Prostate gland (tissue), 2 donors: ENCODE measurements at regions not wholly inside any gene's neighbourhood (a gene's known extent, or its start where the extent isn't known, plus 50 kb on each side); places are given as distances from the start of the nearest gene placed in this dataset.

ENCODE experiments used
- DNase-seq: peaks from one replicate; pipeline ENCODE4 v3.0.0-alpha.2; 2019; ENCODE audit warnings: low spot score
- H3K27ac ChIP-seq, 2 donors: fragments of 200-600 bp; sonication (generic); 2 replicates each; pipeline ENCODE4 v1.5.1; 2017 to 2019
- H3K27me3 ChIP-seq: fragments of 200-600 bp; sonication (generic); replicated peaks from 2 replicates; pipeline ENCODE4 v1.5.1; 2019; ENCODE audit not compliant: insufficient read depth
- H3K36me3 ChIP-seq, 2 donors: fragments of 200-600 bp; sonication (generic); 1 replicate in 1 of 2; 2 replicates in 1 of 2; pipeline versions ENCODE4 v1.5.1 to v1.8.1; 2017 to 2019
- H3K4me1 ChIP-seq: fragments of 200-600 bp; sonication (generic); replicated peaks from 2 replicates; pipeline ENCODE4 v1.5.1; 2019
- H3K4me3 ChIP-seq, 2 donors: fragments of 200-600 bp; sonication (generic); 2 replicates each; pipeline ENCODE4 v1.5.1; 2017 to 2019
- H3K9me3 ChIP-seq: fragments of 200-600 bp; sonication (generic); 2 replicates; pipeline ENCODE4 v1.5.1; 2017
- CTCF ChIP-seq, 4 experiments: fragments of 200-600 bp in 2 of 4; fragments of 450-650 bp in 2 of 4; sonication (generic) in 2 of 4; IDR thresholded peaks; 1 replicate in 3 of 4; 2 replicates in 1 of 4; pipeline ENCODE4 v1.5.1; 2016 to 2019; ENCODE audit warnings: antibody characterized with exemption in 4 of 4, mild to moderate bottlenecking in 2 of 4, moderate library complexity in 2 of 4
- POLR2A ChIP-seq: fragments of 450-650 bp; IDR thresholded peaks from one replicate; pipeline ENCODE4 v1.6.1; 2016; ENCODE audit warnings: antibody characterized with exemption, mild to moderate bottlenecking
- POLR2AphosphoS5 ChIP-seq: sonication (generic); formaldehyde crosslinking; IDR thresholded peaks from one replicate; pipeline ENCODE4 v1.6.1; 2017; ENCODE audit warnings: antibody characterized with exemption
- WGBS: methylation state at CpG from one replicate; pipeline ENCODE4 v1.1.5; 2018; 5-methylcytosine and 5-hydroxymethylcytosine counted together
- intact Hi-C: fragments of 100-400 bp; cut with DNase I; formaldehyde crosslinking; loops from one replicate; pipeline ENCODE4 v1.14.2; 2022

- Histone ChIP-seq H3K27me3 (no peaks in the 10 kb centered on the region), H3K9me3 (no peaks in the 10 kb centered on the region), H3K36me3 (no peaks in the 10 kb centered on the region), H3K4me3 (no peak overlapping the region), H3K4me1 (no peaks in the 10 kb centered on the region), H3K27ac (no peak overlapping the region)
- no peak for DNase-seq
- WGBS, result 100% methylated on average over 3 of the region's 3 CpGs
- TF ChIP-seq POLR2AphosphoS5, result no peak
- no peak for TF ChIP-seq CTCF (IDR thresholded peaks at IDR 0.05)
- no peak for TF ChIP-seq POLR2A
- intact Hi-C loops, result no loop called here
Measured at GRCh38 chrX:16496175-16496574, 153.8 kb upstream of the S100G start.

GRCh38 chrX:16511796-16512776, 137.9 kb upstream of the S100G start:
- 69% methylated on average over 11 of the region's 11 CpGs for WGBS
- Histone ChIP-seq H3K9me3 (no peaks in the 10 kb centered on the region), H3K27me3 (no peaks in the 10 kb centered on the region), H3K27ac (no peak overlapping the region), H3K4me3 (no peak overlapping the region), H3K36me3 (no peaks in the 10 kb centered on the region), H3K4me1 (no peaks in the 10 kb centered on the region)
- intact Hi-C loops, result no loop called here
- TF ChIP-seq CTCF (IDR thresholded peaks at IDR 0.05) (no peak), POLR2A (no peak), POLR2AphosphoS5 (no peak)
- DNase-seq, result no peak

- Histone ChIP-seq H3K4me1 (no peaks in the 10 kb centered on the region), H3K4me3 (no peak overlapping the region), H3K9me3 (no peaks in the 10 kb centered on the region), H3K27ac (no peak overlapping the region), H3K27me3 (no peaks in the 10 kb centered on the region), H3K36me3 (no peaks in the 10 kb centered on the region)
- intact Hi-C loops, result no loop called here
- WGBS, result 89% methylated on average over 3 of the region's 3 CpGs
- DNase-seq, result no peak
- TF ChIP-seq CTCF (IDR thresholded peaks at IDR 0.05) (no peak), POLR2A (no peak), POLR2AphosphoS5 (no peak)
Measured at GRCh38 chrX:16516232-16516876, 133.6 kb upstream of the S100G start.

GRCh38 chrX:16517039-16517605, 132.8 kb upstream of the S100G start:
- no peak overlapping the region for H3K27ac ChIP-seq
- no peak for DNase-seq
- no peak overlapping the region for H3K4me3 ChIP-seq
- 84% methylated on average over 2 of the region's 2 CpGs for WGBS
- intact Hi-C loops, result no loop called here
- no peaks in the 10 kb centered on the region for H3K9me3 ChIP-seq
- TF ChIP-seq CTCF (IDR thresholded peaks at IDR 0.05) (no peak), POLR2AphosphoS5 (no peak), POLR2A (no peak)
- no peaks in the 10 kb centered on the region for H3K36me3 ChIP-seq
- no peaks in the 10 kb centered on the region for H3K4me1 ChIP-seq
- no peaks in the 10 kb centered on the region for H3K27me3 ChIP-seq
